RKO (cell line): ENCODE measurements at regions not wholly inside any gene's neighbourhood (a gene's known extent, or its start where the extent isn't known, plus 50 kb on each side); places are given as distances from the start of the nearest gene placed in this dataset.

Source experiments
- DNase-seq: peaks from one replicate; pipeline ENCODE4 v3.0.0-alpha.2; 2016; ENCODE audit warnings: low spot score

DNA sequence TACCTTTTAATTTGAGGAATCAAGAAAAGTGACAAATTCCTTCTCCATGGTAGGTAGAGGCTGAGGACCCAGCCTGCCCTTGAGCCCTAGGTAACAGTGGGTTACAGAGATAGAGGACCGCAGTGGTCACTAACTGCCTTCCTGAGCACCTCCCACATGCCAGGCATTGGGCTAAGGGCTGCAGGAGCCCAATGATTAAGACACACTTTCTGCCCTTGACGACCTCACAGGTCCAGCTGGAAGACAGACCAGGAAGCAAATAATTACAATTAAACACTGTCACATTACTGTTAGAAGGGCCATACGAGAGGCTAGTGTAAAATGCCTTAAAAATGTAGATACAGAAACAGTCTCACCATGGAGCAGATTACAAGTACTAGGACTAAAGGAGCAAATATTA is 156.8 kb upstream of the NFE2L3 start:
- DNase-seq = no peak

DNA sequence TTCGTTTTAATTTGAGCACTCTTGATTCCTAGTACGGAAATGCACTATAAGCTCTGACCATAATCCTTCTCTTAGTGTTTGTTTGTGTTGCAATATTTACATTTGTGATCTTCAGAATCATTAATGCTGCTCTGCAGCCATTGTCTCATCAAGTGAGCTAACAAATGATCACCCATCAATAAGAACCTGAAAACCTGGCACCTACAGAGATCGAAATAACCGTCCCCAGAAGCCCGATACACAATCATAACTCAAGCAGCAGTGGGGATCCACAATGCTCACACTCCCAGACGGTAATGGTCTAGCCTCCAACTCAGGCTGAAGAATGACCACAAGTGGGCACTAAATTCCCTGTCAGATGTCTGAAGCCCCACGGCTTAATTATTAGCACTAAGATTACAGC is 156.0 kb upstream of the NFE2L3 start:
- DNase-seq = no peak

DNA sequence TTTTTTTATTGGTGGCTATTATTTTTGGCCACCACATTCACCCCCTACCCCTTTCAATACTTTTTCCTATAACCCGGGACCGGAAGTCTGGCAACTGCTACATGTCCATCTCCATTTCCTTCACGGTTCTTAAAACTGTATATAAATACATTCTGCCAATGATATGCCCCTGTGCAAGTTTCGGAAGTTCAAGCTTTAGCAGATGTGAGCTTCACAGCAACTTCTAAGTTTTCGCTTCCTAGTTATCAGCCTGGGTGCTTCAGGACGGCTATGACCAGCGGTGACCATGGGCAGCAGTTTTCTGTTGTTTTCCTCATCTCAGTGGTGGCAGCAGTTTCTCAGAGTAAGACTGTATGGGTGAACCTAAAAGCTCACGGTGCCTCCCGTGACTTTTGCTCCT is 153.5 kb upstream of the NFE2L3 start:
- no peak for DNase-seq

DNA sequence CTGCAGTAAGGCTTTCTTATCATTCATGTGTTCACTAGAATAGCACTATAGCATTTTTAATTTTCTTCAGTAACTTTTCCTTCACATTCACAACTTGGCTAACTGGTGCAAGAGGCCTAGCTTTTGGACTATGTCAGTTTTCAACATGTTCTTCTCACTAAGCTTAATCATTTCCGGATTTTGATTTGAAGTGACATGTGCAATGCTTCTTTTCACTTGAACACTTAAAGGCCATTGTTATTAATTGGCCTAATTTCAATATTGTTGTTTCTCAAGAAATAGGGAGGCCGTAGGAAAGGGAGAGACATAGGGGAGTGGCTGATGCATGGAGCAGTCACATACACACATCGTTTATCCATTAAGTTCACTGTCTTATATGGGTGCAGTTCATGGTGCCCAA is 151.2 kb upstream of the NFE2L3 start:
- no peak for DNase-seq

DNA sequence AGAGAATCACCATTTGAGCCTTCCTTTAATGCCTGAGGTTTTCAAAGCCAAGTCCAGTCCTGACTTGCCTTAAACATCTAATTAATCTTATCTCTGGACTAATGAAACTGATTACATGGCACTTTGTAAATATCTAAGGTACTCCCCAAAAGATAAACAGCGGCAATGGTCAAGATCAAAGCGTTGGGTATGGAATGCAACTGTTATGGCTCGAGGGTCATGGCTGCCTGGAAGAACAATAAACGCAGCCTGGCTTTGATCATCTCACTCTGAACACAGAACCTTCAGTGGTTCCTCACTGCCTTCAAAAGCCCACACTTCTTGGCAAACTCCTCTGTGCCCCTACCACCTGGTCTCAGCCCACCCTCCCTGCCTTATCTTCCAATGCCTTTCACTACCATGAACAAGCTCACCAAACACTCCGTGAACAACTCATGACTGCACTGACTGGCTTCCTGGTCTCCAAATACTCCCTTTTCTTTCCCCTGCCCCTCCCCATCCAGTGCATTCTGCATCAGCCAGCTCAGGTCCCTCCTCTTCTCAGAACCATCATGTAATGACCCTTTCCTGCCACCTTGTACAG is 150.2 kb upstream of the NFE2L3 start:
- no peak for DNase-seq

DNA sequence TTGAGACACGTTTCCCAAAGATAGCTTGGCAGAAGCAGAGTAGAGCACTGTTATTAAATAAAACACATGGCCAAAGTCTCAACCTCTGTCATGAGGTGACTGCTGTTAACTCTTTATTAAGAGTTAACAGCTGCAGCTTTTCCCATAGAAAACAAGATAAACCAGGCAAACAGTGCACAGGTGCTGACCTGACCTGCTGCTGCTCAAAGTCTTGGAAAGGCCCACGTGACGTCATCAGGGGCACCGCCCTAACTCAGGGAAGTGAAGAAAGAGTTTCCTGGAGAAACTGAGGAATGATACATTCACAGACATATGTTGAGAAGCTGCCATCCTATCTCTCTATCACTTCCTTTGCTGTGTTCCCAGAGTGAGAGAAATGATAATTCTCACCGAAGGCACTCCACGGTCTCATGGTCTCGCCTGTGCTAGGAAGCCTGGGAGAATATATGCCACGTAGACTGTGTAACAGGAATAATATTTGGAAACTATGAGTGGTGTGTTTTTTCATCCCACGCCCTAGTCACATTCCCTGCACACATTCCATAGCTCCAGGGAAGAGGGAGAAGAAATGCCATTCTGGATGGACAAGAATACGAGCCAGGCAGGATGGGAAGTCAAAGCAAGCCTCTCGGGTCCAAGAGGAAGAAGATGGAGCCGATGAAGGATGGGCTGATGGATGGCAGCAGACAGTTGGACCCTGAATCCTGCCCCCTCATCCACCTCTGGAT is 146.2 kb upstream of the NFE2L3 start:
- no peak for DNase-seq

DNA sequence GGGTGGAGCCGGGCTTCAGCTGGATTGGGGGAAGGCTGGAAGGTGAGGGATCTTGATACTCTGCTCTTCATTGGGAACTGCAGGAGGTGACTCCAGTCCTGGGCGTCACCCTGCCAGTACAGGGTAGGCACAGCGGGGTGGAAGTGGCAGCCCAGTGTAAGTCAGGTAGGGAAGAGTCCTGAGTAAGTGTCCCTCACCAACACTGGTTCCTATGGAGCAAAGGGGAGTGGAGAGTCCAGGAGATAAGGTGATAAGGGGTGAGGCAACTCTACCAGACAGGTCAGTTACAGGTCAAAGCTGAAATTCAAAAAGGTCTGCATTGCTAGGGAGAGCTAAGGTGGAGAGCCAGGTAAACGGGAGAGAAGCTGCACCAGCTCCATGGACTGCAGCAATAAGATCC is 145.6 kb upstream of the NFE2L3 start:
- no peak for DNase-seq

DNA sequence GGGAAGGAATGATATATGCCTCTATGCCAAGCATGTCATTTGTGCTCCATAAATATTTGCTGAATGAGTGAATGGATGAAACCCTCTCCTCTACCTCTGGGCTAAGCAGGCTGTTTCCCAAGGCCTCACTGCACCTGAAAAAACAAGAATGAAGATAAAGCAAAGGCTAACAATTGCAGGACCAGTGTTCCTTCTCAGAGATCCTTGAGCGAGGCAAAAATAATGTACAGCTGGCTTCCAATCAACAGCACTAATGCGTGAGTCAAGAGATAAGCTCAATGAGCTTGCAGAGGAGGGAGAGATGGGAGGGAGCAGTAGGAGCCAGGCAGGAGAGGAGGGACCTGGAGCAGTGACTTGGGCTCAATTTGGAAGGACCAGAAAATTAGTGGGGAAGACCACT is 144.5 kb upstream of the NFE2L3 start:
- no peak for DNase-seq

DNA sequence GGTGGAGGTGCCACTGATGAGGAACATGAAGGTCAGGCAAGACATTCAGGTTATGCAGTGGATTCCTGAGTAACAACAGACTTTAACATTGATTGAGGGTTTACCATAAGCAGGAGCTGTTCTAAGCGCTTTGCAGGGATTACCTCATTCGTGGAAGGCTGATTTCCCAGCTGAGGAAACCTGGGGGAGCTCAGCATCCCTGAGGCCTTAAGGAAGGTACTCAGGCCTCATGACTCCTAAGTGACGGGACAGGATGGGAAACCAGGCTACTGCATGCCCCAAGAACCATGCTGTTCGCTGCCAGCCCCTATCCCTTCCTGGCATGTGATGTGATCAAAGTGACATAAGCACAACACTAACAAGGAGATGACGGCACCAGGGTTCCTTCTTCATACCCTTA is 143.6 kb upstream of the NFE2L3 start:
- DNase-seq = no peak

DNA sequence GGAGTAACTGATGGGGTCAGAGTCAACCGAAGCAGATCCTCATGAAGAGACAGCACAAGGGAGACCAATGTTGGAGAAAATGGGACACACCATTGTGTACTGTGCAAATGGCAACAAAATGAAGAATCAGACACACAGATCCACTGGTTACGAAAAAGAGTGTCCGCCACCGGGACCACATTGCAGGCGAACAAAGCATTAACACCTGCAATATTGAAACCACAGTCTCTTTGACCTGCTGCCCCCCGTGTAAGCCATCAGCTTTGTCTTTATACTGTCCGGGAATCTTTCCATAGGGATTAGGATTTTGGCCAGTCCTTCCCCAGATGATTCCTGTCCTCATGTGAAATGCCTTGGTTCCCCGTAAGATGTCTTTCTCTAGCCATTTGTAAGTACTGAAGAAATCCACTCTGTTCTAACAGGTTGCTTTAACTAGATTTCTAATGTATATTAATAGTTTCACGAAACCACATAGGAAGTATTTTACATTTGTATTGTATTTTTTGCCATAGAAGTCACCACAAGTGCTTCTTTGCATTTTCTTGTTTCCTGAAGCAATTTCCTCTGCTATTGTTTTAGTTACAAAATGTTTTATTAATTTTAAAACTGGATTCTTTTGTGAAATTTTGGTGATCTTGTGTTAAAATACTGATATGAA is 140.8 kb upstream of the NFE2L3 start:
- no peak for DNase-seq

DNA sequence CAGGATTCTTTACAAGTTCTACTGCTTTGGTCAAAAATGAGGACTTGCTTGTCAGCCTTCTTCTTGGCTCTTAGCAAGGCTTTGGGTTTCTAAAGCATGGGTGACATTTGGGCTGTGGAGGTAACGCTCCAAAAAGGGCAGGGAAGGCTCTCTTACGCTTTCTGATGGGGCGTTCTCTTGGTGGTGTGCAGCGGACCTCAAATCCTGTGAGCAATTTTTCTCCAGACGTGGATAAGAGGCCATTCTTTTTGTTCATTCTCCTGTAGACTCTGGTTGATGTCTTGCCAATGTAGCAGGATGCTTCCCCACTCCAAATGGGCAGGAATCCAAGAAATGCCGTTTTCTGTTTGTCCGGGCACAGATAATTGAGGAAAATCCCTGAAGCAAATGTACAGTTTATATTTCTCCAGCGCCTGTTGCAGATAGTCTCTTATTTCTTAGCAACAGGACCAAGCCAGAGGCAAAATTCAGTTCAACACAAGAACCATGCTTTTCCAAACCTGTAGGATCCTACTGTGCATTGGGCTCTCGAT is 138.4 kb upstream of the NFE2L3 start:
- no peak for DNase-seq

DNA sequence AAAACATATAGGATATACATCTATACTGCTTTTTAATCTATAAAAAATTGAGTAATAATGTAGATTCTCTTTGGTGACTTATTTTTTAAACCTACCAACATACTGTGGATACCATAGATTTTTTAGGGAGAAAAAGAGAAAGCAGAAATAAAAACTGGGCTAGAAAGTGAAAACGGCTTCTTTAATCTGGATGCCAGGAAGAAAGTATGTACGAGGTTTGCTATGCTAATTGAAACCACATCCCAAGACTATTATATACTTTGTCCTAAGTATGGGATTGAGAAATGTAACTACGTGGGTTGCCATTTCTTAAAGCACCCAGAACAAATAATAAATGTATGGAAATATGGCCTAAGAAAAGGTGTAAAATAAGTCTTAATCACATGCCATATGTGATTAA is 129.0 kb upstream of the NFE2L3 start:
- no peak for DNase-seq

DNA sequence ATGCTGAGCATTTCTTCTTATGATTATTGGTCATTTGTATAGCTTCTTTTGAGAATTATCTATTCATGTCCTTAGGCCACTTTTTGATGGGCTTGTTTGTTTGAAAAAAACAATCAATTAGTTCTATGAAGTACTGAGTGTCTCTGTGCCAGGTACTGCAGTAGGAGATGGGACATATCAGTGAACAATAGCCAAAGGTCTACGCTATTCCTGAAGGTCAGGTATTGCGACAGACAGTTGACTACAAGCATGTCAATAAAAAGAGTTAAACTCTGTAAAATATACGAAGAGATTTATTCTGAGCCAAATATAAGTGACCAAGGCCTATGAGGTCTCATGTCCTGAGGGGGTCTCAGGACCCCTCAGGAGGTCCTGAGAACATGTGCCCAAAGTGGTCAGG is 122.1 kb upstream of the NFE2L3 start:
- DNase-seq = no peak

DNA sequence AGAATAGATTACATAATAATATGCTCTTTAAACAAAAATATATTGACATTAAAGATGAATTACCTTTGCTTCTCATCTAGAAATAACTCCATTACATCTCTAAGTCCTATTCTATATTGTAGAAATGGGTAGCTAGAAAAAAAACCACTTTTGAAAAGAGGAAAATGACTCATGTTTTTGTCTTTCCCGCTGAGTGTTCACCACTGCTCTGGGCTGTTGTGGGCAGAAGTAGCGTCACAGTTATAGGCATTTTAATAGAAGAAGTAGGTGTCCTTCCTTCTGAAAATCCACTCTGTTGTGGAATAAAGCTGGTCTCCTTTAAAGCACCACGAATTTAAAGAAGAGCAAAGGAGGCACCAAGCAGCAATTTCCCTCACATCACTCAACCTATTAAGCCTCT is 117.6 kb upstream of the NFE2L3 start:
- DNase-seq = no peak

DNA sequence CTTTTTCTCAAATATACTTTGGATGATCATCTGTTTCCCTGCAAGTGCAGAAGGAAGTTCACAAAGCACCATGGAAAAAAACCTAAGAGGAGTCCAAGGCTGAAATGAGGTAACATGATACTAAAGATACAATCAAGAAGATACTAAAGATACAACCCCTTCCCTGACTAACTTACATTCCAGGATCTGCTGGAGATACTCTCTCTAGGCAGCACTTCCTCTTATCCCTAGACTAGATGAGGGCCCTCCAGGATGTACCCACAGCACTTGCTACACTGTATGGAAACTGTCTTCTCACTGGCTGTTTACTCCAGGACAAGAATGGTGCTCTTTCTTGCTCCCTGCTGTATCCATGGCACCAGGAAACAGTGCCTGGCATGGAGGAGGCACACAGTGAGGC is 116.4 kb upstream of the NFE2L3 start:
- DNase-seq = no peak

DNA sequence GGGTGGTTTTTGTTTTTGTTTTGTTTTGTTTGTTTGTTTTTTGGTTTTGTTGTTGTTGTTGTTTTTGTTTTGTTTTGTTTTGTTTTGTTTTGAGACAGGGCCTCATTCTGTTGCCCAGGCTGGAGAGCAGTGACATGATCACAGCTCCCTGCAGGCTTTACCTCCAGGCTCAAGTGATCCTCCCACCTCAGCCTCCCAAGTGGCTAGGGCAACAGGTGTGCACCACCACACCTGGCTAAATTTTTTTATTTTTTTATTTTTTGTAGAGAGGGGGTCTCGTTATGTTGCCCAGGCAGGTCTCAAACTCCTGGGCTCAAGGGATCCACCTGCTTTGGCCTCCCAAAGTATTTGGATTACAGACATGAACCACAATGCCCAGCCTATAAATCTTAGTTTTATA is 115.9 kb upstream of the NFE2L3 start:
- DNase-seq = no peak

DNA sequence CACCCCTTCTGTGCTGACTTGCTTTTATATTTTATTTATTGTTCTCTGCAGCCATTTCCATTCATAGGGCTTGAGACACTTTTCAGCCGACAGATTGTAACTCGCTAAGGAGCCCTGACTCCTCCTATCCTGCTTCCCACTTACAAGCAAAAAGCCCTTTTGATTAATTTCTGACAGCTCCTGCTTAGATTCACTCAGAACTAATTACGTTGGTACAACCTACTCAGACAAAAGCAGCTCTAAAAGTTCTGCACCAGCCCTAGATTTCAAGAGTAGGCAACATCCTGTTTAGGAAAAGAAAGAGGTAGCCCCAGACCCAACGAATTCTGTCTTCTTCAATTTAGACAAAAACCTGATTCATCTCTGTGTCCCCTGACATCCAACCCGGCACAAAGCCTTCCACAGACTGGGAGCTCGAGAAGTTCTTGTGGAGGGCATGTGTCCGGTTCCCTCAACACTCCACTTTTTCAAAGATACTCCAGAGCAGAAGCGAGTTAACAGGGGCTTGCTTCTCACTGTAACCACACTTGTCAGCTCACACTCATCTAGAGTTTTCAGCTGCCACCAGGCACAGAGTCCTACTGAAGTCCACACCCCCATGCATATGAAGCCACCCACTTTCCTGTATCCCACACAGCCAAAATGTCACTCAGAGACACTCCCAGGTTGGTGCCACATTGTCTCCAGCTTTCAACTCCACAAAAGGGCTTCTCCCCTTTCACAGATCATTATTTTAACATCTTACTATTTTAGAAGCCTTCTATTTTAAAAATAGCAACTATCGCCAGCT is 113.6 kb upstream of the NFE2L3 start:
- DNase-seq = no peak

DNA sequence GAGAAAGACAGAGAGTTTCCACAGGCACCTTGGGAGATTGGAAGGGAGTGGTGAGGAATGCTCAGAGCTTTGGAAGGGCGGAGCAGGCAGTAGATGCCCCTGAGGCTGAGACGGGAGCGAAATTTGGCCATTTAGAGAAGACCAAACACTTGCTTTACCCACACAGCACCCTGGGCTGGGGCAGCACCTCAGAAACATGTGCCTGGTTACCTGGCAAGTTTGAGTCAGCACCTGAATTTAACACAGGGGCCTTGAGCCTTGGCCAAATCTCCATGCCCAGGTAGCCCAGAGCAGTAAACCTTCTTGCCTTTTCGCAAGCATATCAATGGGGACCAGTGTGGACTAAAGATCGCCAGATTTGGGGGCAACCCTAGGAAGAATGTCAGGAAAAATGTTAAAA is 111.9 kb upstream of the NFE2L3 start:
- DNase-seq = no peak

DNA sequence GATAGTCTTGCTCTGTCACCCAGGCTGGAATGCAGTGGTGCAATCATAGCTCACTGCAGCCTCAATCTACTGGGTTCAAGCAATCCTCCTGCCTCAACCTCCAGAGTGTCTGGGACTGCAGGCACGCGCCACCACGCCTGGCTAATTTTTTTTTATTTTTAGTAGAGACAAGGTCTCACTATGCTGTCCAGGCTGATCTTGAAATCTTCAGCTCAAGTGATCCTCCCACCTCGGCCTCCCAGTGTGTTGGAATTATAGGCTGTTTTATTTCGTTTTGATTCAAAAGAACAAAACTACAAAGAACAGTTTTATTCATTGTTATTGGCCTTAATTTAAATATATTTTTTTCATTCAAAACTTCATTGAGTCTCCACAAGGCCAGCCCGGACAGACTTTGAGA is 109.8 kb upstream of the NFE2L3 start:
- no peak for DNase-seq

DNA sequence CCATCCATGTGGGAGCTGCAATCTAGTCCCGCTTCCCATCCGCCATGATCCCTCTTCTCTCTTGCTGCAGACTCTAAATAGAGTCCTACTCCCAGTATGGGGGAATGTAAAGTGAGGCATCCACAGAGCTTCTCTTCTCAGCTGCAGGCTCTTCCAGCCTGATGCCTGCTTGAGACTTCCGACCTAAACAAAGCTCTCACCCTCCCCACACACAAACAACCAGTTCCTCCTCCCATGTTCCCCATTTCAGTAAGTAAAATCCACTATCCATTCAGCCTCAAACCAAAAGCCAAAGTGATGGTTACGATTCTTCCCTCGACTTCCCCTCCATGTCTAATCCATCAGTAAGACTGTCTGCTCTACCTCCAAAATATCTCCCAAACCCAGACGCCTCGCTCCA is 108.2 kb upstream of the NFE2L3 start:
- DNase-seq = no peak

DNA sequence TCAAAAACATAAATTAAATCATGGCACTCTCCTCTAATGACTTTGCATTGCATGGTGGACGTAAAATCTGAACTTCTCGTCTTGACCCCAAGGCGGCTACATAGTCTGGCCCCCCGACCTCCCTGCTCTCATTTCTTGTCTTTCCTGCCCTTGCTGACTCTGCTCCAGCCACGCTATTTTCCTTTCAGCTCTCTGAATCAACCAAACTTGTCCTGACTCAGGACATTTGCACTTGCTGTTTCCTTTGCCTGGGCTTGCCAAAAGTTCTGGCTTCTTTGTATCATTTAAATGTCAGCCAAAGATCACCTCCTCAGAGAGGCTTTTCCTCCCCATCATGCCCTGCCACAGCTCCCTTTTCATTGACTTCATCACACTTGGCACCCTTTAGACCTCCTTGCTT is 107.7 kb upstream of the NFE2L3 start:
- no peak for DNase-seq

DNA sequence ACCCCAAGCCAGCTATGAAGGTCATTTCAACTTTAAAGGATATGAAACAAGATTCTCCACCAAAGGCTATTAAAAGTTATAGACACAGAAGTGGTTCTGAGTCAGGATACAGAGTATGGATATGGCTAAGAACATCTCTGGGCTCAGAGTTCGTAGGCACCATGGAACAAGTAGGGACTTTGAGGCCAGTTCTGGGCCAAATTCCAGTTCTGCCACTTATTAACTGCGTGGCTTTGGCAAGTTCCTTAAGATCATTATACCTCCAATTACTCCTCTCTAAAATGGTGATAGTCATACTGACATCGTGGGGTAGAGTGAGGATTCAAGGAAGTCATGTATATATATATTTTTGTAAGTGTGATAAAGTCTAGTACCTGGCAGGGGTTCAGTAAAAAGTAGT is 105.8 kb upstream of the NFE2L3 start:
- no peak for DNase-seq

DNA sequence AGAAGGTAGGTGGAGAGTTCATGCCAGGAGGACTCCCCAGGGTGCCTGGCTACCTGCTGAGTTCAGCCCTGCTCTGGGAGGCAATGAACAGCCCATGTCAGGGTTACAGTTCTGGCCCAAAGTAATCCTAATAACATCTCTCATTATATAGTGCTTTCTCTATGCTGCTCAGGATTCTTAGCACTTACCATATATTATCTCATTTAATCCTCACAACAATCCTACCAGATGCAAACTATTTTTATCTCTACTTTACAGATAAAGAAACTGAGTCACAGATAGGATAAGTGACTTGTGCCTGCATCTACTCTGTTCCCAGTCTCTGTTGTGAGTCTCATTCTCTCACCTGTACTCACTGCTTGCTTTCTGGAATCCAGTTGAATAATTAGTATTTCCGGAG is 105.1 kb upstream of the NFE2L3 start:
- DNase-seq = no peak
